GM19025 (cell line): ENCODE measurements at regions not wholly inside any gene's neighbourhood (a gene's known extent, or its start where the extent isn't known, plus 50 kb on each side); places are given as distances from the start of the nearest gene placed in this dataset.
"Not testable (repeated sequence)": the region's sequence is repeated elsewhere in the genome, so short reads cannot be mapped to it uniquely, and the experiment has no call there.

Experiments used
- ATAC-seq: cut with Tn5 transposase; IDR thresholded peaks from one replicate; pipeline ENCODE4 v1.9.1; 2021; ENCODE audit warnings: mild to moderate bottlenecking, low read depth, moderate library complexity; ENCODE audit not compliant: unreplicated experiment

- no peak for ATAC-seq
Observed at GRCh38 chr9:75197561-75197960, 109.2 kb downstream of the OSTF1 start.

GRCh38 chr9:75198436-75198835 lies 110.1 kb downstream of the OSTF1 start:
- no peak for ATAC-seq

- no peak for ATAC-seq
Observed at GRCh38 chr9:75200892-75201470, 112.7 kb downstream of the OSTF1 start.

GRCh38 chr9:75201480-75202209 lies 113.3 kb downstream of the OSTF1 start:
- ATAC-seq = no peak

- not testable (repeated sequence) for ATAC-seq
Observed at GRCh38 chr9:75207997-75208396, 119.7 kb downstream of the OSTF1 start.

- ATAC-seq = no peak
Observed at GRCh38 chr9:75210215-75210614, 121.9 kb downstream of the OSTF1 start.

GRCh38 chr9:75213765-75214164 lies 125.5 kb downstream of the OSTF1 start:
- ATAC-seq = no peak

GRCh38 chr9:75226403-75227139 lies 138.3 kb downstream of the OSTF1 start:
- ATAC-seq = no peak

GRCh38 chr9:75228893-75229292 lies 140.6 kb downstream of the OSTF1 start:
- ATAC-seq = no peak

GRCh38 chr9:75229605-75230332 lies 141.5 kb downstream of the OSTF1 start:
- ATAC-seq = no peak

- ATAC-seq = no peak
Observed at GRCh38 chr9:75230469-75230868, 142.2 kb downstream of the OSTF1 start.

GRCh38 chr9:75231167-75231566 lies 142.9 kb downstream of the OSTF1 start:
- no peak for ATAC-seq

GRCh38 chr9:75233011-75233410 lies 144.7 kb downstream of the OSTF1 start:
- ATAC-seq = no peak

- no peak for ATAC-seq
Observed at GRCh38 chr9:75235632-75236031, 147.3 kb downstream of the OSTF1 start.

- peak; percentile 88 for ATAC-seq
Observed at GRCh38 chr9:75238311-75238976, 150.1 kb downstream of the OSTF1 start.

GRCh38 chr9:75239176-75239575 lies 150.9 kb downstream of the OSTF1 start:
- ATAC-seq = no peak

- no peak for ATAC-seq
Observed at GRCh38 chr9:75242426-75242825, 154.1 kb downstream of the OSTF1 start.

- ATAC-seq = no peak
Observed at GRCh38 chr9:75246949-75247348, 158.6 kb downstream of the OSTF1 start.

- peak; percentile 70 for ATAC-seq
Observed at GRCh38 chr9:75265525-75265972, 177.2 kb downstream of the OSTF1 start.

- ATAC-seq = no peak
Observed at GRCh38 chr9:75269197-75269596, 180.9 kb downstream of the OSTF1 start.
